ENCODE measurements at regions not wholly inside any gene's neighbourhood (a gene's known extent, or its start where the extent isn't known, plus 50 kb on each side); places are given as distances from the start of the nearest gene placed in this dataset.

DNA sequence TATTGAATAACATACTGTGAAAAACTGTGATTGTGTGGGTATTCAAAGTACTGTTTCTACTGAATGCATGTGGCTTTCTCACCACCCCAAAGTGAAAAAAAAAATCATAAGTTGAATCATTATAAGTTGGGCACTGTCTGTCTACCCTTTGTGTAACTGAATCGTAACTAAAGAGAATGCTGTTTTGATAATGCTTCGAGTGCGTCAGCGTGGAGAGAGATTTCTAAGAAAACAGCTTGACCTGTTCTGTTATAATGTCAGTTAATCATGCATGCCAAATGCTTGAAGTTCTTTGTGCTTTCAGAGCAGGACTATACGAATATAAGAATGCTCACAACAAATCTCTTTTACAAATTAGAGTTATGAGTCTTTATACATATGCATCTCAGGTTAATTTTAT lies 148.8 kb upstream of the SGCD start:
- no peaks in the 10 kb centered on the region for H3K4me1 Mint-ChIP-seq
- H3K4me3 Mint-ChIP-seq: no peak overlapping the region
- H3K36me3 Mint-ChIP-seq: no peaks in the 10 kb centered on the region
- no peaks in the 10 kb centered on the region for H3K9me3 Mint-ChIP-seq
- no peak overlapping the region for H3K27ac Mint-ChIP-seq
- H3K27me3 Mint-ChIP-seq: peaks cover 2% of the 10 kb centered on the region

- Mint-ChIP-seq H3K4me3 (no peak overlapping the region), H3K27me3 (peaks cover 2% of the 10 kb centered on the region), H3K27ac (no peak overlapping the region), H3K36me3 (no peaks in the 10 kb centered on the region), H3K9me3 (no peaks in the 10 kb centered on the region), H3K4me1 (no peaks in the 10 kb centered on the region)
These were observed 145.3 kb upstream of the SGCD start for GRCh38 chr5:156181656-156182055.

- H3K4me3 Mint-ChIP-seq: no peak overlapping the region
- H3K4me1 Mint-ChIP-seq: no peaks in the 10 kb centered on the region
- H3K27me3 Mint-ChIP-seq: peaks cover 2% of the 10 kb centered on the region
- H3K27ac Mint-ChIP-seq: no peak overlapping the region
- H3K36me3 Mint-ChIP-seq: no peaks in the 10 kb centered on the region
- H3K9me3 Mint-ChIP-seq: no peaks in the 10 kb centered on the region
These were observed 144.6 kb upstream of the SGCD start for GRCh38 chr5:156182174-156182967.

GRCh38 chr5:156186760-156187159 lies 140.2 kb upstream of the SGCD start:
- no peaks in the 10 kb centered on the region for H3K36me3 Mint-ChIP-seq
- no peak overlapping the region for H3K27ac Mint-ChIP-seq
- H3K4me3 Mint-ChIP-seq: no peak overlapping the region

GRCh38 chr5:156188016-156188415 lies 138.9 kb upstream of the SGCD start:
- Mint-ChIP-seq H3K27ac (no peak overlapping the region), H3K9me3 (no peaks in the 10 kb centered on the region), H3K4me3 (no peak overlapping the region), H3K36me3 (no peaks in the 10 kb centered on the region), H3K27me3 (no peaks in the 10 kb centered on the region), H3K4me1 (no peaks in the 10 kb centered on the region)

More at GRCh38 chr5:156186760-156187159, 140.2 kb upstream of the SGCD start:
- Mint-ChIP-seq H3K4me1 (no peaks in the 10 kb centered on the region), H3K27me3 (no peaks in the 10 kb centered on the region), H3K9me3 (no peaks in the 10 kb centered on the region)

- no peaks in the 10 kb centered on the region for H3K36me3 Mint-ChIP-seq
- H3K9me3 Mint-ChIP-seq: no peaks in the 10 kb centered on the region
- no peak overlapping the region for H3K27ac Mint-ChIP-seq
- H3K4me3 Mint-ChIP-seq: no peak overlapping the region
- no peaks in the 10 kb centered on the region for H3K4me1 Mint-ChIP-seq
- H3K27me3 Mint-ChIP-seq: no peaks in the 10 kb centered on the region
These were observed 137.3 kb upstream of the SGCD start for GRCh38 chr5:156189628-156190027.

DNA sequence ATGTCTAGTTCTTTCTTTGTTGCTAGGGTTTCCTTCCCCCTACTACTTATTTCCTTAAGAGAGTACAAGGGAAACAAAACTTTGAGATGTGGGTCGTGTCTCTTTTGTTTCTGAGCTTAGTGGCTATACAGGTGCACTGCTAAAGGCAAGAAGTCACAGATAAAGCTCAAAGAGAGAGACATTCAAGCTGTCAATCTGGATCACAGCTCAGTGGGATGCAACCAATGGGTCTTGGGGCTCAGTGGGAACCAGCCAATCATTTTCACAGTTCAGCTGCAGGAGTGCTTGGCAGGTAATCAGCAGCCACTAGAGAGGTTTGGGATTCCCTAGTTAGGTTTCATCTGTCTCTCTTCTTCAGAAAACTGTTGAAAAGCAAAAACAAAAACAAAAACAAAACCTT lies 135.4 kb upstream of the SGCD start:
- Mint-ChIP-seq H3K4me1 (no peaks in the 10 kb centered on the region), H3K4me3 (no peak overlapping the region), H3K36me3 (no peaks in the 10 kb centered on the region), H3K27ac (no peak overlapping the region), H3K9me3 (no peaks in the 10 kb centered on the region), H3K27me3 (no peaks in the 10 kb centered on the region)

DNA sequence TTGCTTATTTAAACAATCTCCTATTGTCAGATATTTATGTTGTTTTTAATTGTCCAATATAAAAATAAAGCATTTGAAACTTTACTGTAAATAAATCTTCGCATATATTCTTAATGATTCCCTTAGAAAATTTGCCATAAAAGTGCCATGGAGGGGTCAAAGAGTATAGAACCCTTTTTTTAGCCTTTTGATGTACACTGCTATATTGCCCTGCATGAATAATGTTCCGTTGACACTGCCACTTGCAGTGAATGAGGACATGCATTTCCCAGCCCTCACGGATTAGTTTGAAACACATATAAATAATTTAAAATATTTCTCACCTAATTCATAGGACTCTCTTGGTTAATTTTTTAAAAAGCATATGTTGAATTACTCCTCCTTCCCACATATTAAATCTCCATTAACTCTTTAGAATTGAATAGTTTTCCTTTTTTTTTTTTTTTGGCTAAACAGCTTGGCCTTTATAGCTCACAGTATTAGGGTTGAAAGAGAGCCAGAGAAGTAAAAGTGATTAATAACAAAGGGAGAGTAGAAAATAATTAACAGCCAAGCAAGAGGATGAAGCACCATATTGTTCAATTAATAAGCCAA lies 129.8 kb upstream of the SGCD start:
- Mint-ChIP-seq H3K9me3 (no peaks in the 10 kb centered on the region), H3K4me3 (no peak overlapping the region), H3K27me3 (no peaks in the 10 kb centered on the region), H3K4me1 (no peaks in the 10 kb centered on the region), H3K36me3 (no peaks in the 10 kb centered on the region), H3K27ac (no peak overlapping the region)

GRCh38 chr5:156199045-156199444 lies 127.9 kb upstream of the SGCD start:
- no peaks in the 10 kb centered on the region for H3K4me1 Mint-ChIP-seq
- H3K36me3 Mint-ChIP-seq: no peaks in the 10 kb centered on the region
- H3K9me3 Mint-ChIP-seq: no peaks in the 10 kb centered on the region
- H3K4me3 Mint-ChIP-seq: no peak overlapping the region
- no peaks in the 10 kb centered on the region for H3K27me3 Mint-ChIP-seq
- H3K27ac Mint-ChIP-seq: no peak overlapping the region

DNA sequence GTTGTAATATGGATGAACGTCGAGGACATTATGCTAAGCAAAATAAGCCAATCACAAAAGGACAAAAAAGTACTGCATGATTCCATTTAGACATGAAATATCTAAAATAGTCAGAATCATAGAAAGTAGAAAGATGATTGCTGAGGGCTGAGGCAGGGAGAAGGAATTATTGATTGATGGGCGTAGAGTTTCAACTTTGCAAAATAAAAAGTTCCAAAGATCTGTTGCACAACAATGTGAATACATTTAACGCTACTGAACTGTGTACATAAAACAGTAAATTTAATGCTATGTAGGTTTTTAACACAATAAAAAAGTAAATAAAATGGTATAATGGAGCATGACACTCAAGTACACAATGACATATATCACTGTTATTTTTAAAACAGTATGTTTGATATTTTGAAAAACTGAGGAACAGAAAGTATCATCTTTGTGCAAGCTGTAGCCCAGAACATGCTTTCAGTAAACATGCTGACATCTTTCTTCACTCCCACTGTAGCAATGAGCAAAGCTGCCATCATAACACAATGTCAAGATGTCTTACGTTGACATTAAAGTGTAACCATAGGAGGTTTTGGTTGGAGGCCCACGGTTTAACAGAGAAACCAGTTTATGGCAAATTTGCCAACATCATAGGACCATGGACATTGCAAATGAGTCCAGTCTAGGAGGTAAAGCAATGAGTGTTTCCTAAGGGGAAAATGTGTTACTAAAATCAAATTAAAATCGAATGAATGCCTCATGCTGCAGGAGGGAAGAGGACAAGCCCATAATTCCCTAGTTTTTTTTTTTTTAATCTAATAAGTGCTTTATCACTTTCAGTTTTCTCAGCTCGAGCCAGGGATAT lies 125.8 kb upstream of the SGCD start:
- H3K36me3 Mint-ChIP-seq: no peaks in the 10 kb centered on the region
- H3K27ac Mint-ChIP-seq: no peak overlapping the region
- no peak overlapping the region for H3K4me3 Mint-ChIP-seq
- peaks cover 1% of the 10 kb centered on the region for H3K27me3 Mint-ChIP-seq
- no peaks in the 10 kb centered on the region for H3K4me1 Mint-ChIP-seq
- H3K9me3 Mint-ChIP-seq: no peaks in the 10 kb centered on the region

GRCh38 chr5:156201788-156202403 lies 125.1 kb upstream of the SGCD start:
- H3K9me3 Mint-ChIP-seq: no peaks in the 10 kb centered on the region
- H3K4me3 Mint-ChIP-seq: no peak overlapping the region
- H3K4me1 Mint-ChIP-seq: no peaks in the 10 kb centered on the region
- H3K27me3 Mint-ChIP-seq: peaks cover 2% of the 10 kb centered on the region
- no peaks in the 10 kb centered on the region for H3K36me3 Mint-ChIP-seq
- H3K27ac Mint-ChIP-seq: no peak overlapping the region

GRCh38 chr5:156208271-156208670 lies 118.7 kb upstream of the SGCD start:
- no peak overlapping the region for H3K4me3 Mint-ChIP-seq
- no peaks in the 10 kb centered on the region for H3K36me3 Mint-ChIP-seq
- no peak overlapping the region for H3K27ac Mint-ChIP-seq
- no peaks in the 10 kb centered on the region for H3K9me3 Mint-ChIP-seq
- peaks cover 2% of the 10 kb centered on the region for H3K27me3 Mint-ChIP-seq
- H3K4me1 Mint-ChIP-seq: no peaks in the 10 kb centered on the region

DNA sequence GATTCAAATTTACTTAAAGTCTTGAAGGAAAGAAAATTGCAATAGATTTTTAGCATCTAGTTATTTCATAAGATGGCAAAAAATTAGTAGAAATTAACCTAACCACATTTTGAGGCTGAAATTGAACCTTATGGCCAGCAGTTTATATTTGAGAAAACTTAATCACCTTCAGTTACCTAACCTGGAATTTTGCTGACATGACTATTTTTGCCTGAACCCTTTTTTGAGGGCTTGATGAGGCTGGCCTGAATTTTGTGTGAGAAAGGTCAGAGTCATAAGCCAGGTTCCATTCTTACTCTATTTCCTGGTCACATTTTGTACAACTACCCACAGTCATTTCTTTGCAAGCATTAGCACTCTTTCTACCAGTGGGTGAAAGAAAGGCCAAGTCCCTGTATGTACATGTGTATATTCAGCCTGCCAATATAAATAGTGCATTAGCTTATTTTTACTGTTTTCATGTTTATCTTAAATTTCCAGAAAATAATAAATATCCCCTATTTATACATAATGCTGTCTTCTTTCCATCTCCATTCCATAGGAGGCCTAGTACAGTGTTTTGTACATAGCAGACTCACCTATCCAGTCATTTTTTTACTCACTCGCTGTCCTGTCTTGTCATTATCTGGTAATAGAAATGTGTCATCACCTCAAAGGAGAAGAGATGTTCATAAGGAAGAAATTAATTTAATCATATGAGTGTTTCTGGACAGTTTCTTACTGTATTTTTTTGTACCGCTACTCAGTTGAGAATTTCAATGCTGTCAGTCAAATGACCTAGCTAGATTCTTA lies 108.4 kb upstream of the SGCD start:
- Mint-ChIP-seq H3K36me3 (no peaks in the 10 kb centered on the region), H3K27ac (no peak overlapping the region), H3K9me3 (no peaks in the 10 kb centered on the region), H3K27me3 (peaks cover 2% of the 10 kb centered on the region), H3K4me3 (no peak overlapping the region), H3K4me1 (no peaks in the 10 kb centered on the region)

- Mint-ChIP-seq H3K4me1 (no peaks in the 10 kb centered on the region), H3K4me3 (no peak overlapping the region), H3K27me3 (peaks cover 2% of the 10 kb centered on the region), H3K36me3 (no peaks in the 10 kb centered on the region), H3K9me3 (no peaks in the 10 kb centered on the region), H3K27ac (no peak overlapping the region)
These were observed 107.4 kb upstream of the SGCD start for GRCh38 chr5:156219483-156220005.

GRCh38 chr5:156221816-156222215 lies 105.1 kb upstream of the SGCD start:
- no peaks in the 10 kb centered on the region for H3K9me3 Mint-ChIP-seq
- H3K4me3 Mint-ChIP-seq: no peak overlapping the region
- H3K36me3 Mint-ChIP-seq: no peaks in the 10 kb centered on the region
- H3K27me3 Mint-ChIP-seq: peaks cover 2% of the 10 kb centered on the region
- no peaks in the 10 kb centered on the region for H3K4me1 Mint-ChIP-seq
- H3K27ac Mint-ChIP-seq: no peak overlapping the region

All from activated naive CD4-positive, alpha-beta T cell treated with anti-CD3 and anti-CD28 coated beads, Interleukin-2, amount 50 U/mL, for 24 hours (primary cell).